ENCODE measurements at regions not wholly inside any gene's neighbourhood (a gene's known extent, or its start where the extent isn't known, plus 50 kb on each side); places are given as distances from the start of the nearest gene placed in this dataset.

DNA sequence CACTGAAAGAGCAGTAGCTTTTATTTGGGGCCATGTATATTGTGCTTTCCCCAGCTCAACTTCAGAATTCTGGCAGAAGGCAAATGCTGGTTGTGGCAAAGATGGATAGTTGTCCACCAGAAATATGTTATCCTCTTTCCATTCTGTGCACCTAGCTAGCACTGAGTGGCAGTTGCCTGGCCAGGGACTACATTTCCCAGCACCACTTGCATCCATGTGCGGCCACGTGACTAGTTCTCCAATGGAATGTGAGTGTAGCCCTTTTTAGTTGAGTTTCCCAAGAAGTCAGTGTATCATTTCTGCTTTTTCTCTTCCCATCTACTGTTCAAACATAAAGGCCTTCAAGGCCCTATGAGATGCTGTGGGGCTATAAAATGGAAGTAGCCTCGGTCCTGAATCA lies 354.0 kb upstream of the CLINT1 start:
- Histone ChIP-seq H3K4me3 (ENCODE audit: low read depth, low read length, poor library complexity, severe bottlenecking) (no peak overlapping the region), H3K9me2 (ENCODE audit: insufficient read depth, low read length) (no peaks in the 10 kb centered on the region), H4K20me1 (ENCODE audit: insufficient read depth, low read length) (no peaks in the 10 kb centered on the region), H3K79me2 (ENCODE audit: insufficient read depth, low read depth, low read length) (no peaks in the 10 kb centered on the region), H2AFZ (ENCODE audit: low read length) (no peak overlapping the region), H3K9me3 (ENCODE audit: low read length) (0 out of 2 replicates have a peak, but pooled peaks cover 6% of the 10 kb centered on the region), H3K27ac (ENCODE audit: low read depth, low read length, poor library complexity, severe bottlenecking) (no peak overlapping the region), H3K4me2 (ENCODE audit: low read length) (no peak overlapping the region), H3K4me1 (ENCODE audit: insufficient read depth, low read length, poor library complexity, severe bottlenecking) (peaks cover 10% of the 10 kb centered on the region), H3K36me3 (ENCODE audit: insufficient read depth, low read length) (no peaks in the 10 kb centered on the region)
- no peak for TF ChIP-seq EZH2phosphoT487 (IDR thresholded peaks at IDR 0.05; ENCODE audit: borderline replicate concordance, low read depth, low read length)
- ChIA-PET CTCF (ENCODE audit: unreplicated experiment) (interaction anchor here (1.4 kb wide), 1 partner anchor 69 kb away, joined by 3 read pairs; no protein-coding TSS in a partner anchor), POLR2A (interaction anchor here (0.7 to 1.5 kb wide), 4 partner anchors 8 to 16 kb away, joined by 3 to 5 read pairs (median 4); no protein-coding TSS in a partner anchor)
- no peak for DNase-seq (ENCODE audit: low spot score)
- BruUV-seq (replicated peaks) = no TSS peak
- intact Hi-C loops (cut with micrococcal nuclease; ENCODE audit: unreplicated experiment) = no loop called here

DNA sequence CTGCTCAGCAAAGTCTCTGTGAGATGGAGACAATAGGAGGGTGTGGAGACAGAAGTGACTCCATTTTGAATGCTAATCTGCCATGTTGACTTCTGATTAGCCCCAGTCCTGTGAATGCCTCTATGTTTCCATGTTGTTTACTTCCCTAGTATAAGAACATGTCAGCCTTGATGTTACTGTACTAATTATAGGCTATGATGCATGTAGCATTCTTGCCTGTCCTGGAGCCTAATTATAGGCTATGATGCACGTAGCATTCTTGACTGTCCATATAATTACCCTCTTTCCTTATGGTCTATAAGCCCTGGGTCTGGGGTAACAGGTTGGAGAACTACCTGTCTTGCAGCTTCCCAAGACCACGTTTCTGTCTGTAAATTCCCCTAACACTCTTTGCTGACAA lies 353.3 kb upstream of the CLINT1 start:
- no peak for DNase-seq (ENCODE audit: low spot score)
- H3K36me3 ChIP-seq (ENCODE audit: insufficient read depth, low read length) = no peaks in the 10 kb centered on the region
- no peak overlapping the region for H3K27ac ChIP-seq (ENCODE audit: low read depth, low read length, poor library complexity, severe bottlenecking)
- intact Hi-C loops (cut with micrococcal nuclease; ENCODE audit: unreplicated experiment) = no loop called here
- 0 out of 2 replicates have a peak, but pooled peaks cover 6% of the 10 kb centered on the region for H3K9me3 ChIP-seq (ENCODE audit: low read length)
- BruUV-seq (replicated peaks) = no TSS peak
- ChIA-PET POLR2A (interaction anchor here (0.9 to 1.5 kb wide), 3 partner anchors 9 to 15 kb away, joined by 3 to 5 read pairs (median 4); no protein-coding TSS in a partner anchor), CTCF (ENCODE audit: unreplicated experiment) (interaction anchor here (1.4 kb wide), 1 partner anchor 70 kb away, joined by 3 read pairs; no protein-coding TSS in a partner anchor)
- TF ChIP-seq EZH2phosphoT487 (IDR thresholded peaks at IDR 0.05; ENCODE audit: borderline replicate concordance, low read depth, low read length) = no peak
- TF ChIP-seq, protein P1, sequence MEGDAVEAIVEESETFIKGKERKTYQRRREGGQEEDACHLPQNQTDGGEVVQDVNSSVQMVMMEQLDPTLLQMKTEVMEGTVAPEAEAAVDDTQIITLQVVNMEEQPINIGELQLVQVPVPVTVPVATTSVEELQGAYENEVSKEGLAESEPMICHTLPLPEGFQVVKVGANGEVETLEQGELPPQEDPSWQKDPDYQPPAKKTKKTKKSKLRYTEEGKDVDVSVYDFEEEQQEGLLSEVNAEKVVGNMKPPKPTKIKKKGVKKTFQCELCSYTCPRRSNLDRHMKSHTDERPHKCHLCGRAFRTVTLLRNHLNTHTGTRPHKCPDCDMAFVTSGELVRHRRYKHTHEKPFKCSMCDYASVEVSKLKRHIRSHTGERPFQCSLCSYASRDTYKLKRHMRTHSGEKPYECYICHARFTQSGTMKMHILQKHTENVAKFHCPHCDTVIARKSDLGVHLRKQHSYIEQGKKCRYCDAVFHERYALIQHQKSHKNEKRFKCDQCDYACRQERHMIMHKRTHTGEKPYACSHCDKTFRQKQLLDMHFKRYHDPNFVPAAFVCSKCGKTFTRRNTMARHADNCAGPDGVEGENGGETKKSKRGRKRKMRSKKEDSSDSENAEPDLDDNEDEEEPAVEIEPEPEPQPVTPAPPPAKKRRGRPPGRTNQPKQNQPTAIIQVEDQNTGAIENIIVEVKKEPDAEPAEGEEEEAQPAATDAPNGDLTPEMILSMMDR (conservative IDR thresholded peaks at IDR 0.05; ENCODE audit: low read length) = no peak
- no peaks in the 10 kb centered on the region for H3K79me2 ChIP-seq (ENCODE audit: insufficient read depth, low read depth, low read length)
- H2AFZ ChIP-seq (ENCODE audit: low read length) = no peak overlapping the region
- no peak overlapping the region for H3K4me2 ChIP-seq (ENCODE audit: low read length)
- no peaks in the 10 kb centered on the region for H3K9me2 ChIP-seq (ENCODE audit: insufficient read depth, low read length)
- no peak overlapping the region for H3K4me3 ChIP-seq (ENCODE audit: low read depth, low read length, poor library complexity, severe bottlenecking)
- H4K20me1 ChIP-seq (ENCODE audit: insufficient read depth, low read length) = no peaks in the 10 kb centered on the region
- peaks cover 5% of the 10 kb centered on the region for H3K4me1 ChIP-seq (ENCODE audit: insufficient read depth, low read length, poor library complexity, severe bottlenecking)

DNA sequence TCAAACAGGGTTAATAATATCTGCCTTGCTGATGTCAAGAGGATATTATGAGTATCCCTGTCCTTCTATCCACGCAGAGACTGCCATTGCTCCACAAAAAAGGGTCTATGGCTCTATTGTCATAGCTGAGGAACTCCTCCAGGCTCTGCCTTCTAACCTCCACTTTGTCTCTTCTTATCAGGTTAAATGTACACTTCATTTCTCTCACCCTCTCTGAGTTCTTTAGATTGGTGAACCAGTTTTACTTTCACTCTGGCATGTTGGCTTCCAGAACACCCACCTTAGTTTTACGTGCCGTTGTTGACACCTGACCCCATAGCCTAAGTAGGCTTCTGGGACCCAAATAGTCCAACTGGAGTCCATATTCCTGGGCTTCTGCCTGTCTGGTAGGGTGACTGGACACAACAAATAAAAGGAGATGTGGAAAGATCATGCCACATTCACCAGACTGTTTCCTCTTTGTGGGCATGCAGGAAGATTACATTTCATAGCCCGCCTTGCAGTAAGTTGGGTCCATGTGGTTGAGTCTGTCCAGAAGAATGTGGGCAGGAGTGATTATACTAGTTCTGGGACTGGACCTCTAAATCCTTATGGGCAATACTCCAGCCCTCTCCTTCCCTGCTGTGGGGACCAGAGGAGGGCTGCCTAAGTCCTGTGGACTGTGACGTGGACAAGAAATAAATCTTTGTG lies 350.4 kb upstream of the CLINT1 start:
- Histone ChIP-seq H3K4me1 (ENCODE audit: insufficient read depth, low read length, poor library complexity, severe bottlenecking) (no peaks in the 10 kb centered on the region), H3K27ac (ENCODE audit: low read depth, low read length, poor library complexity, severe bottlenecking) (no peak overlapping the region), H4K20me1 (ENCODE audit: insufficient read depth, low read length) (no peaks in the 10 kb centered on the region), H3K9me2 (ENCODE audit: insufficient read depth, low read length) (no peaks in the 10 kb centered on the region), H3K9me3 (ENCODE audit: low read length) (no peaks in the 10 kb centered on the region), H3K79me2 (ENCODE audit: insufficient read depth, low read depth, low read length) (no peaks in the 10 kb centered on the region), H3K4me3 (ENCODE audit: low read depth, low read length, poor library complexity, severe bottlenecking) (no peak overlapping the region), H3K36me3 (ENCODE audit: insufficient read depth, low read length) (no peaks in the 10 kb centered on the region), H3K4me2 (ENCODE audit: low read length) (no peak overlapping the region), H2AFZ (ENCODE audit: low read length) (no peak overlapping the region)
- DNase-seq (ENCODE audit: low spot score) = no peak
- intact Hi-C loops (cut with micrococcal nuclease; ENCODE audit: unreplicated experiment) = no loop called here
- POLR2A ChIA-PET = interaction anchor here (0.7 to 1.9 kb wide), 6 partner anchors 11 to 266 kb away, joined by 3 to 6 read pairs (median 4); no protein-coding TSS in a partner anchor
- CTCF ChIA-PET (ENCODE audit: unreplicated experiment) = no interaction called here
- BruUV-seq (replicated peaks) = no TSS peak
- no peak for TF ChIP-seq EZH2phosphoT487 (IDR thresholded peaks at IDR 0.05; ENCODE audit: borderline replicate concordance, low read depth, low read length)
- TF ChIP-seq, protein P1 (conservative IDR thresholded peaks at IDR 0.05; ENCODE audit: low read length) = no peak
